ENCODE measurements at regions not wholly inside any gene's neighbourhood (a gene's known extent, or its start where the extent isn't known, plus 50 kb on each side); places are given as distances from the start of the nearest gene placed in this dataset.
A peak's percentile ranks its signal among the peaks of the same experiment; 100 is the strongest.

DNA sequence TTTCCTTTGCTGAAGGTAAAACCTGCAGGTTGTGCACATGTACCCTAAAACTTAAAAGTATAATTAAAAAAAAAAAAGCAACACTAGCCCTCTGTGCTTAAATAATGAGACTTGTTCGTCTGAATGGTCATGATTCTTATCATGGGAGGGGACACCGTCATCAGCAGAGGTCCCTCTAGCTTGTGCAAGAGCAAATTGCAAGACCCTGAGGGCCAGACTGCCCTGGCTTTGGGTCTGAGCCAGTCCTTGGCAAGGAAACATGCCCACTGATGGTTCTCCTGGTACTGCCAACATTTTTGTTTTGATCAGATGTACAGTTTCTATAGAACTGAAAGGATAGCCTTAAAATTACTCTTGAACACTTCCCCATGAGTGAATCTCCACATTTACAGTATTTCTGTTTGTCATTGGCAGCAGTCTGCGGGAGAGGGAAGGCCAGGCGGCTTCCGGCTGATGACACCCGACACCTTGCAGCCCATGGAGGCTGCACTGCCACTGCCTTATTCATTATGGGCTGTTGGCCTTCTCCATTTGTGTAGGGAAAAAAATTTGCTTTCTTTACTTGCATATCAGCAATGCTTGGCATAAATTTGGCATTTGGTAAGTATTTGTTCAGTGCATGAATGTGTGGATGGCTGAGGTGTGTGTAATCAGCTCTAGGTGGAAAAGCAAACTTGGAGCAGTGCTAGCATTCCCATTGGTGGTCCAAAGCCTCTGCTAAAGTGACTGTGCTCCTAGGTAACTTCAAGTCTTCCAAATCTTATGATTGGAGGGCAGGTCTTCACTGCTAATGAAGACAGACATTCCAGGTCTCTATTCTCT lies 161.6 kb upstream of the ALKAL2 start:
- DNase-seq (ENCODE audit: low spot score in 2 of 2) = no peak
- H3K9me3 Mint-ChIP-seq = no peaks in the 10 kb centered on the region
- H3K27ac Mint-ChIP-seq = no peak overlapping the region
- peaks cover 25% of the 10 kb centered on the region for H3K4me1 Mint-ChIP-seq
- H3K27me3 Mint-ChIP-seq = no peaks in the 10 kb centered on the region
- no peak for ATAC-seq (ENCODE audit: low read depth)
- H3K36me3 Mint-ChIP-seq = no peaks in the 10 kb centered on the region
- H3K4me3 Mint-ChIP-seq = no peak overlapping the region

GRCh38 chr2:447902-448665 lies 160.2 kb upstream of the ALKAL2 start:
- Mint-ChIP-seq H3K4me3 (no peak overlapping the region), H3K27me3 (no peaks in the 10 kb centered on the region), H3K9me3 (no peaks in the 10 kb centered on the region), H3K27ac (no peak overlapping the region), H3K36me3 (no peaks in the 10 kb centered on the region), H3K4me1 (peaks cover 26% of the 10 kb centered on the region)
- ATAC-seq (ENCODE audit: low read depth) = no peak
- no peak for DNase-seq (ENCODE audit: low spot score in 2 of 2)

GRCh38 chr2:446963-447530 lies 159.2 kb upstream of the ALKAL2 start:
- H3K4me3 Mint-ChIP-seq = peak overlapping the region; percentile 43
- no peaks in the 10 kb centered on the region for H3K27me3 Mint-ChIP-seq
- ATAC-seq (ENCODE audit: low read depth) = peak; percentile 31
- H3K27ac Mint-ChIP-seq = peak overlapping the region; percentile 84
- H3K36me3 Mint-ChIP-seq = no peaks in the 10 kb centered on the region
- H3K9me3 Mint-ChIP-seq = no peaks in the 10 kb centered on the region
- DNase-seq (ENCODE audit: low spot score in 2 of 2) = no peak
- H3K4me1 Mint-ChIP-seq = peaks cover 27% of the 10 kb centered on the region

DNA sequence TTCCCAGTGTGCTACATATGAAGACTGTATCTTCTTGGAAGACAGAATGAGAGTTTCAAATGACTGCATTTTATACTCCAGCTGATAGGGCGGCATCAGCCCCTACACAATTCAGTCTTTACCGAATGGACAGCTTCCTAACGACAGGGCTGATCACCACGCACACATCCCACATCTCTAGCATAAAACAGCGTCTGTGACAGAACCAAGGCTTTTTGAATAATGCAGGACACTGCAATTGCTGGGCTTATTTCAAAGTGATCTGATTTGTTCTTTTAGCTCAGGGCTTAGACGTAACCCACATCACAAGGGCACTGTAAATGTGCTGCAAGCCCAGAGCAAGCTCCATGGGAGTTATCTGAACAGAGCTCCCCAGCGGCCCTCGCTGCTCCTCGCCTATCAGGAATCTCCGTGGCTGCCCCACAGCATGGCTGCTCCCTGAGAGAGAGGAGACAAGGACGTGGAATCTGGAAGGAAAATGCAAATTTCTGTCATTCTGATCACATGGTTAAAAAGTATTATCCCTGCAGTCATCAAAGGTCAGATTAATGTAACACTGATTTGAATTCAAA lies 158.5 kb upstream of the ALKAL2 start:
- no peaks in the 10 kb centered on the region for H3K9me3 Mint-ChIP-seq
- H3K4me3 Mint-ChIP-seq = peak overlapping the region; percentile 27
- ATAC-seq (ENCODE audit: low read depth) (no peak), DNase-seq (ENCODE audit: low spot score in 2 of 2) (no peak)
- H3K4me1 Mint-ChIP-seq = peaks cover 30% of the 10 kb centered on the region
- H3K27me3 Mint-ChIP-seq = no peaks in the 10 kb centered on the region
- H3K27ac Mint-ChIP-seq = peak overlapping the region; percentile 84
- no peaks in the 10 kb centered on the region for H3K36me3 Mint-ChIP-seq

DNA sequence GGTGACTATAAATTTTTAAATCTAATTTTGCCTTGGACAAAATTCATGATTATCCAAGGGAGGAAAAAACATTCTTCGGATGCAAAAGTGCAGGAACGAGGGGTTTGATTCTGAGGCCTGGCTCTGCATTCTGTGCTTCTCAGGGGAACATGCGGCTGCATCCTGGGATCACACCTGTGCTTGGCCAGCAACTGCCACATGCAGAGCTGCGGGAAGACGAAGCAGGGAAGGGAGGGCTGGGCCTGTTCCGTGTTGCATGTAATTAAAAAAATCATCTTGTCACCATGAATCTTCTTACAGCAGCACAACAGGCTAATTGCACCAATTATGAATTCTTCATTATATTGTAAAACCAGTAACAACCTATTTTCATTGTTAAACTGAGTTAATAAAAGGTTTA lies 158.0 kb upstream of the ALKAL2 start:
- no peak for DNase-seq (ENCODE audit: low spot score in 2 of 2)
- peaks cover 33% of the 10 kb centered on the region for H3K4me1 Mint-ChIP-seq
- peak overlapping the region; percentile 88 for H3K27ac Mint-ChIP-seq
- H3K36me3 Mint-ChIP-seq = no peaks in the 10 kb centered on the region
- H3K9me3 Mint-ChIP-seq = no peaks in the 10 kb centered on the region
- no peak overlapping the region for H3K4me3 Mint-ChIP-seq
- no peaks in the 10 kb centered on the region for H3K27me3 Mint-ChIP-seq
- no peak for ATAC-seq (ENCODE audit: low read depth)

DNA sequence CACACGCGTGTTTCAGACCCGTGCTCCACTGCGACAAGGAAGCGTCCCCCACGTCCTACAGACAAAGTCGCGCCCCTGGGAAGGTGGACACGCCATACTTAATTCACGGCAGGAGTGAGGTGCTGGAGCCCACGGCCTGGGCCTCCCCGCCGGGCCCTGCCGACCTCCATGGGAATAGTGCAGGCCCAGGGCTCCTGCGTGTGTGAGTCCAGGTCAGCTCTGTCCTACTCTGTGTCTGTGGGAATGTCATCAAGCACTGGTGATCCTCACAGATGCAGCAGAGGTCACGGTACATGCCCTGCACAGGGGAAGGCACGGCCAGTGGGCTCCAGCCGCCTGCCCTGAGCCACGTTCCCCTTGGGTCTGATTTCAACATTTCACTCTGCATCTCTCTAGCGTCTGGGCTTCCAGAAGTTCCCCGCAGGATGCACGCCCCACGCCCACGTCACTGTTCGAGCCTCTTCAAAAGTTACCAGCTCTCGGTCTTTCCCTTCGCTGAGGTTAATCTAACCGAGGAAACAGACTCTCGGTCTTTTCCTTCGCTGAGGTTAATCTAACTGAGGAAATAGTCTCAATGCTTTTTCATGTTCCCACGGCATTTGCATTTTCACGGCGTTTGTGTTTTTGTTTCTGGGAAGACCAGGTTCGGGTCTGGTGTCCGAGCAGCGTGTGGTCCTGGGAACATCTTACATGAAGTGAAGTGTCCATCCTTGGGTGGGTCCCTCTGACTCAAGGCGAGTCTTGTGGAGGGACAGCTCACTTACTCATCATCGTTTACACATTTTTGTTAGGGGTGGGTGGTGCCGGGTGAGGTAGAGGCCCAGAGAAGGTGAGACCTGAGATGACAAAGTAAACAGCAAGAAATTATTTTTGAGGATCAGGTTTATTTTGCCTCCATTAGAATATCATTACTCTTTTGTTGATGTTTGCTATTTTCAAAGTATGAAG lies 157.3 kb upstream of the ALKAL2 start:
- ATAC-seq (ENCODE audit: low read depth) = peak; percentile 83
- H3K4me1 Mint-ChIP-seq = peaks cover 37% of the 10 kb centered on the region
- H3K27ac Mint-ChIP-seq = peak overlapping the region; percentile 88
- peak; percentile 49 to 60 for DNase-seq (ENCODE audit: low spot score in 2 of 2)
- no peaks in the 10 kb centered on the region for H3K36me3 Mint-ChIP-seq
- no peaks in the 10 kb centered on the region for H3K27me3 Mint-ChIP-seq
- H3K4me3 Mint-ChIP-seq = peak overlapping the region; percentile 66
- no peaks in the 10 kb centered on the region for H3K9me3 Mint-ChIP-seq

DNA sequence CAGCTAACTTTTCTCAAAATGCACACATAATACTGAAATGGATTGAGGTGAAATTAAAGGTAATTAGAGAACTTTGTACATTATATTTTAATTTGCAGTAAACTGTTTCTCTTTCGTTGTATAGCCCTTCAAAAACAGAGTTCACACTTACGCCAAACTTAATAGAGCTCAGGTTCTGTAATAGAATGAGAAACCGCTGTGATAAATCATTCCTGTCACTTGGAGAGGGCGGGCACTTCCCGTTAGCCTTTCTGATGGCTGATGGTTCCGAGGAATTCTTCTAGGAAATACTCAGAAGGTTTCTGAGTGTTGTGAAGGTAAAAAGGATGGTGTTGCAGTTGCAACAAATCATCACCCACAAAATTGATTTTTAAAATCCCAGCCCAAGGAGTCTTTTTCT lies 155.8 kb upstream of the ALKAL2 start:
- Mint-ChIP-seq H3K4me1 (peaks cover 41% of the 10 kb centered on the region), H3K27ac (peak overlapping the region; percentile 87), H3K36me3 (no peaks in the 10 kb centered on the region), H3K4me3 (no peak overlapping the region), H3K9me3 (no peaks in the 10 kb centered on the region), H3K27me3 (no peaks in the 10 kb centered on the region)
- ATAC-seq (ENCODE audit: low read depth) = no peak
- no peak for DNase-seq (ENCODE audit: low spot score in 2 of 2)

DNA sequence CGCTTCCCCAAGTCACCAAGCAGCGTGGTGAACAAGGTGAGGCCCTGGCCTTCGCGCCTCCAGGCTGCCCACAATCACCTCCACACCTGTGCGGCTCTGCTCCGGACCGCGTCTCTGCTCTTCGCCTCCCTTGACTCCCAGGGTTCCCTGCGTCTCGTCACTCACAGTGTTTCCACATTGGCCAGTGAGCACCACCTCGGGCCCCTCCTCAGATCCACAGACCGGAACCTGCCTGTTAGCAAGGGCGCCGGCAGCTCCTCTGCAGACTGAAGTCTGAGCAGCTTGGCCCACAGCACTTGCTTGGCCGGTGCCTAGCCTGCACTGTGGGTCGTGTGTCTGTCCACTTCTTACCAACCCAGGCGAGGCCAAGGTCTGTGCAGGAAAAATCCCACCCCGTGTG lies 155.3 kb upstream of the ALKAL2 start:
- peak overlapping the region; percentile 87 for H3K27ac Mint-ChIP-seq
- no peak for ATAC-seq (ENCODE audit: low read depth)
- no peak for DNase-seq (ENCODE audit: low spot score in 2 of 2)
- no peaks in the 10 kb centered on the region for H3K27me3 Mint-ChIP-seq
- H3K4me1 Mint-ChIP-seq = peaks cover 46% of the 10 kb centered on the region
- peak overlapping the region; percentile 73 for H3K4me3 Mint-ChIP-seq
- H3K9me3 Mint-ChIP-seq = no peaks in the 10 kb centered on the region
- H3K36me3 Mint-ChIP-seq = no peaks in the 10 kb centered on the region

DNA sequence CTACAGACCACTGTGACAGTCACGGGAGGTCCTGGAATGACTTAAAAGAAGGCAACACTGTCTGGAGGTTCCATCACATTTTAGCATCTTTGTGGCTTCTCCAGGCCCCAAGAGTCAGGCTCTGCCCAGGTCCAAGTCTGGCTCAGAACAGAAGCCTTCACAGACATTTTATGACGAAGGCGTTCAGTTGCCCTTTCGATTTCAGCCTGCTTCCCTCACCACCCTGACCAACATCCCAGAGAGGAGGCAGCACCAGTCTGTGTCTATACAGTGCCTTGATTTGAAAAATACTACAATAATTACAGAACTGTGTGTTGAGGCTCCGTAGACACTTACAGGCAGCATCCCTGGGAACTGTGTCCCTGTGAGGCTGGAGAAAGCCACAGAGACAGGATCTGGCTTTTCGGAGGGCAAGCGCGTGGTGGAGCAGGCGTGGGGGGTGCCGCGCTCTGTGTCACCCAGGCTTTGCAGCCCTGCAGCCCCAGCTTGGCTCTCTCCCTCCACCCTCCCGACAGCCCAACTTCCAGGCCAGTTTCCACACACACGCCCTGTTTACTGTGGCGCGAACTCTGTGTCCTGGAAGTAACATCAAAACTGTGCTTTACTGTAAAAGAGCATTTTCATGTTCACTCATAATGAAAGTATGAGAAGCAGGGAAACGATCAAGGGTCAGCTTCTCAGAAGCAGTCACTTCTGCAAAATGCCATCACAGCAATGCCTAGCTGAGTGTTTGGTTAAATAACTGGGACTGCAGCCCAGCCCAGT lies 153.5 kb upstream of the ALKAL2 start:
- ATAC-seq (ENCODE audit: low read depth) (peak; percentile 19), DNase-seq (ENCODE audit: low spot score in 2 of 2) (peak in 1 of 2 donors; percentile 33)
- Mint-ChIP-seq H3K4me1 (peaks cover 43% of the 10 kb centered on the region), H3K9me3 (no peaks in the 10 kb centered on the region), H3K36me3 (no peaks in the 10 kb centered on the region), H3K27me3 (no peaks in the 10 kb centered on the region), H3K4me3 (peak overlapping the region; percentile 77), H3K27ac (peak overlapping the region; percentile 95)

DNA sequence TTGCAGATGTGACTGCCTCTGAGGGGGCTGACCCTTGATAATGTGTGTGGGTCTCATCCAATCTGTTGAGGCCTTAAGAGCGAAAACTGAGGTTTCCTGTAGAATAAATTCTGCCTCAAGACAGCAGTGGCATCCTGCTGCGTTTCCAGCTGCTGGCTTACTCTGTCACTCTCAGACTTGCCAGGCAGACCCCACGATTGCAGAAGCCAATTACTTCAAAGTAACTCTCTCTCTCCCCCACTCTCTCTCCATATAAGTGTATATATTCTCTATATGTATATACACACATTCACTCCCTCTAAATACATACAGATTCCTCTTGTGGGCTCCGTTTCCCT lies 152.5 kb upstream of the ALKAL2 start:
- H3K4me3 Mint-ChIP-seq = peak overlapping the region; percentile 56
- H3K36me3 Mint-ChIP-seq = no peaks in the 10 kb centered on the region
- H3K9me3 Mint-ChIP-seq = no peaks in the 10 kb centered on the region
- no peak for DNase-seq (ENCODE audit: low spot score in 2 of 2)
- peaks cover 37% of the 10 kb centered on the region for H3K4me1 Mint-ChIP-seq
- no peak for ATAC-seq (ENCODE audit: low read depth)
- no peaks in the 10 kb centered on the region for H3K27me3 Mint-ChIP-seq
- H3K27ac Mint-ChIP-seq = peak overlapping the region; percentile 95

- Mint-ChIP-seq H3K4me3 (no peak overlapping the region), H3K36me3 (peaks cover 1% of the 10 kb centered on the region), H3K27ac (peak overlapping the region; percentile 96), H3K9me3 (peaks cover 1% of the 10 kb centered on the region), H3K27me3 (no peaks in the 10 kb centered on the region), H3K4me1 (peaks cover 34% of the 10 kb centered on the region)
- DNase-seq (ENCODE audit: low spot score in 2 of 2) (no peak), ATAC-seq (ENCODE audit: low read depth) (no peak)
Measured at GRCh38 chr2:439556-440402, 151.9 kb upstream of the ALKAL2 start.

DNA sequence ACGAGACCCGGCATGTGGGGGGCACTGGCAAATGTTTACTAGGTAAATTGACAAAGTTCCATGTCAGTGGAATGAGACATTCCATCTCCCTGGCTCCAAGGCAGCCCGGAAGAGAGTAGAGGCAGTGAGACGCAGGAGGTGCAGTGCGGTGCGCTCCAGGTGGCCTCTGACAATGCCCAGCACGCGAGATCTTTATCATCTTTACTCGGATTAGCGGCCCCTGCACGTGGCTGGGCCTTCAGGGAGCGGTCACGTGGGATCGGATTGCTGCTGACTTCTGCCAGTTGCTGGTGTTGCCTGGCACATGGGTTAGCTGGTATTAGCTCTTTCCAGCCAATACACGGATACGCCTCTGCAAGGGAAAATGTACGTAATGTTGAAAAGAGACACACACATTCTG lies 151.2 kb upstream of the ALKAL2 start:
- peaks cover 39% of the 10 kb centered on the region for H3K4me1 Mint-ChIP-seq
- H3K4me3 Mint-ChIP-seq = no peak overlapping the region
- H3K36me3 Mint-ChIP-seq = peaks cover 2% of the 10 kb centered on the region
- no peak for DNase-seq (ENCODE audit: low spot score in 2 of 2)
- H3K27ac Mint-ChIP-seq = peak overlapping the region; percentile 96
- no peaks in the 10 kb centered on the region for H3K27me3 Mint-ChIP-seq
- no peak for ATAC-seq (ENCODE audit: low read depth)
- peaks cover 3% of the 10 kb centered on the region for H3K9me3 Mint-ChIP-seq
